ENCODE measurements at regions not wholly inside any gene's neighbourhood (a gene's known extent, or its start where the extent isn't known, plus 50 kb on each side); places are given as distances from the start of the nearest gene placed in this dataset.
"Not testable (repeated sequence)": the region's sequence is repeated elsewhere in the genome, so short reads cannot be mapped to it uniquely, and the experiment has no call there.

DNA sequence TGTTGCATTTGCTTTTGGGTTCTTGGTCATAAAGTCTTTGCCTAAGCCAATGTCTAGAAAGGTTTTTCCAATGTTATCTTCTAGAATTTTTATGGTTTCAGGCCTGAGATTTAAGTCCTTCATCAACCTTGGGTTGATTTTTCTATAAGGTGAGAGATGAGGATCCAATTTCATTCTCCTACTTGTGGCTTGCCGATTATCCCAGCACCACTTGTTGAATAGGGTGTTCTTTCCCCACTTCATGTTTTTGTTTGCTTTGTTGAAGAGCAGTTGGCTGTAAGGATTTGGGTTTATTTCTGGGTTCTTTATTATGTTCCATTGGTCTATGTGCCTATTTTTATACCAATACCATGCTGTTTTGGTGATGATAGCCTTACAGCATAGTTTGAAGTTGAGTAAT lies 615.2 kb downstream of the PTPRC start:
- not testable (repeated sequence) for H3K27me3 ChIP-seq (ENCODE audit: control insufficient read depth in 3 of 3, insufficient read depth in 3 of 3, low read depth in 1 of 3, low read length in 3 of 3); H2BK120ac ChIP-seq (ENCODE audit: low read depth, low read length); H3K14ac ChIP-seq (ENCODE audit: low read length); H3K36me3 ChIP-seq (replicated peaks in 1 of 2; ENCODE audit: control insufficient read depth in 2 of 2, insufficient read depth in 2 of 2, low read length in 2 of 2); H3K23ac ChIP-seq (ENCODE audit: low read depth, low read length, poor library complexity); H3K9me3 ChIP-seq (replicated peaks in 1 of 2; ENCODE audit: control insufficient read depth in 2 of 2, insufficient read depth in 1 of 2, low read depth in 1 of 2, low read length in 2 of 2); H3K4me1 ChIP-seq (ENCODE audit: control insufficient read depth in 2 of 2, insufficient read depth in 1 of 2, low read depth in 1 of 2, low read length in 2 of 2); H3K4me3 ChIP-seq (ENCODE audit: low read length in 2 of 2); H2BK15ac ChIP-seq (ENCODE audit: low read length); H2AK5ac ChIP-seq (ENCODE audit: low read depth, low read length); H3K4ac ChIP-seq (ENCODE audit: low read length); H3K18ac ChIP-seq (ENCODE audit: low read length); H3K27ac ChIP-seq (replicated peaks; ENCODE audit: low read length); H3K4me2 ChIP-seq (ENCODE audit: insufficient read depth, low read length, poor library complexity, severe bottlenecking); H2AFZ ChIP-seq (ENCODE audit: low read length); H3K9ac ChIP-seq (ENCODE audit: low read depth, low read length, poor library complexity); H3K79me1 ChIP-seq (ENCODE audit: low read depth, low read length); H2BK5ac ChIP-seq (ENCODE audit: low read length); H2BK12ac ChIP-seq (ENCODE audit: low read length); DNase-seq (ENCODE audit: low spot score); H4K8ac ChIP-seq (ENCODE audit: low read depth, low read length); H4K91ac ChIP-seq (ENCODE audit: low read depth, low read length, poor library complexity)
- no CpG with 5 or more reads among the region's 1 CpG for WGBS, 2 donors (ENCODE audit: extremely low coverage in 2 of 2, insufficient read length in 2 of 2, insufficient replicate concordance in 1 of 2)

DNA sequence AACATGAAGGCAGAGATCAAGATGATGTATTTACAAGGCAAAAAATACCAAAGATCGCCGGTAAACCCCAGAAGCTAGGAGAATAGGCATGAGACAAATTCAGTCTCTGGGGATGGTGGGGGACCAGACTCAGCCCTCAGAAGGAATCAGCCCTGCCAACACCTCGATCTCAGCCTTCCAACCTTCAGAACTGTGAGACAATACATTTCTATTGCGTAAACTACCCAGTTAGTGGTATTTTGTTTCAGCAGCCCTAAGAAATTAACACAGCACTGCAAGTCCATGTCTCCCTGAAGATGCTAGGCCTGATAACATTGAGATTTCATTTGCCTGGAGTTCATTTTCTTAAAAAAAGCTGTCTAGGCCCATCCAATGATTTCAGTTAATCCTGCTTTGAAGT lies 622.5 kb downstream of the PTPRC start:
- Histone ChIP-seq H3K36me3 (replicated peaks in 1 of 2; ENCODE audit: control insufficient read depth in 2 of 2, insufficient read depth in 2 of 2, low read length in 2 of 2) (no peaks in the 10 kb centered on the region), H3K14ac (ENCODE audit: low read length) (no peak overlapping the region), H3K27ac (replicated peaks; ENCODE audit: low read length) (no peak overlapping the region), H3K4ac (ENCODE audit: low read length) (no peak overlapping the region), H3K4me3 (ENCODE audit: low read length in 2 of 2) (no peak overlapping the region), H2AFZ (ENCODE audit: low read length) (no peak overlapping the region), H2BK5ac (ENCODE audit: low read length) (no peak overlapping the region), H2BK15ac (ENCODE audit: low read length) (no peak overlapping the region), H3K4me2 (ENCODE audit: insufficient read depth, low read length, poor library complexity, severe bottlenecking) (no peak overlapping the region), H2AK5ac (ENCODE audit: low read depth, low read length) (no peak overlapping the region), H3K23ac (ENCODE audit: low read depth, low read length, poor library complexity) (no peak overlapping the region), H3K9ac (ENCODE audit: low read depth, low read length, poor library complexity) (no peak overlapping the region), H3K9me3 (replicated peaks in 1 of 2; ENCODE audit: control insufficient read depth in 2 of 2, insufficient read depth in 1 of 2, low read depth in 1 of 2, low read length in 2 of 2) (no peaks in the 10 kb centered on the region), H3K18ac (ENCODE audit: low read length) (no peak overlapping the region), H4K91ac (ENCODE audit: low read depth, low read length, poor library complexity) (no peak overlapping the region), H2BK120ac (ENCODE audit: low read depth, low read length) (no peak overlapping the region), H3K79me1 (ENCODE audit: low read depth, low read length) (no peaks in the 10 kb centered on the region), H3K4me1 (ENCODE audit: control insufficient read depth in 2 of 2, insufficient read depth in 1 of 2, low read depth in 1 of 2, low read length in 2 of 2) (no peaks in the 10 kb centered on the region), H3K27me3 (ENCODE audit: control insufficient read depth in 3 of 3, insufficient read depth in 3 of 3, low read depth in 1 of 3, low read length in 3 of 3) (no peaks in the 10 kb centered on the region), H4K8ac (ENCODE audit: low read depth, low read length) (no peak overlapping the region), H2BK12ac (ENCODE audit: low read length) (no peak overlapping the region)
- no CpG with 5 or more reads among the region's 4 CpGs for WGBS, 2 donors (ENCODE audit: extremely low coverage in 2 of 2, insufficient read length in 2 of 2, insufficient replicate concordance in 1 of 2)
- DNase-seq (ENCODE audit: low spot score), result no peak

DNA sequence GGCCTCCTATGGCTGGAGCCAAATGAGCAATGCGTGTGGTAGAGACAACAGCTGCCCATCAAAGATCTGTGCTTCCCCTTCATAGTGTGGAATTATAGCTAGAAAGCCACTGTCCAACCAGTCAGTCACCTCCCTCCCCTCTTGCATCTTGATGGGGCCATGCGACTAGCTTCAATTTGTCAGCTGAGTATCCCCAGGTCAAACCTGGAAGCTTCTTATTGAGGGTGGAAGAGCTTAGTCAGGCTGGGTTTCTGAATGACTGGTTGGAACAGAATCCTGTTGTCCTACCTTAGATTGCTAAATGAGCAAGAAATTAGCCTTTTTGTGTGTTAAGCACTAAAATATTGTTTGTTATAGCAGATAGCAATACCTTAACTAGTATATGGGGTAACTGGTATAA lies 625.4 kb downstream of the PTPRC start:
- Histone ChIP-seq H3K27ac (replicated peaks; ENCODE audit: low read length) (no peak overlapping the region), H3K18ac (ENCODE audit: low read length) (peak overlapping the region; percentile 52)
- no CpG with 5 or more reads among the region's 2 CpGs for WGBS, 2 donors (ENCODE audit: extremely low coverage in 2 of 2, insufficient read length in 2 of 2, insufficient replicate concordance in 1 of 2)

DNA sequence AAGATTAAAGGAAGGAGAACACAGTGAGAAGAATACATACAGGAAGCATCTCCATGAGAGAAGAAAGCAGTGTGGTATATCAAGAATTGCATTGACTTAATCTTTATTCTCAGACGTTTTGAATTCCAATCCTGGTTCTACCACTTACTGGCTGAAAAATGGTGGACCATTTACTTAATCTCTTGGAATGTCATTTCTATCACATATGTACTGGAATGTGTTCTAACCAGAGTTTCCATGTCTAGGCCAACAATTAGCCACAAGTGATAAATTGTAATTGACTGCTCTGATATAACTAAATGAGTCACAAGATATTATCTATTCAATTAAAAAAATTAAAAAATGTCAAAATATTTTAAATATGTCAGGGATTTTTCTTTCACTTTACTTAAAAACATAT lies 626.1 kb downstream of the PTPRC start:
- Histone ChIP-seq H3K4me3 (ENCODE audit: low read length in 2 of 2) (no peak overlapping the region), H2AFZ (ENCODE audit: low read length) (no peak overlapping the region), H3K9ac (ENCODE audit: low read depth, low read length, poor library complexity) (no peak overlapping the region), H3K36me3 (replicated peaks in 1 of 2; ENCODE audit: control insufficient read depth in 2 of 2, insufficient read depth in 2 of 2, low read length in 2 of 2) (no peaks in the 10 kb centered on the region), H3K79me1 (ENCODE audit: low read depth, low read length) (no peaks in the 10 kb centered on the region), H3K9me3 (replicated peaks in 1 of 2; ENCODE audit: control insufficient read depth in 2 of 2, insufficient read depth in 1 of 2, low read depth in 1 of 2, low read length in 2 of 2) (no peaks in the 10 kb centered on the region), H4K91ac (ENCODE audit: low read depth, low read length, poor library complexity) (no peak overlapping the region), H2BK15ac (ENCODE audit: low read length) (no peak overlapping the region), H3K23ac (ENCODE audit: low read depth, low read length, poor library complexity) (no peak overlapping the region), H2AK5ac (ENCODE audit: low read depth, low read length) (no peak overlapping the region), H3K27me3 (ENCODE audit: control insufficient read depth in 3 of 3, insufficient read depth in 3 of 3, low read depth in 1 of 3, low read length in 3 of 3) (no peaks in the 10 kb centered on the region), H3K18ac (ENCODE audit: low read length) (no peak overlapping the region), H2BK5ac (ENCODE audit: low read length) (no peak overlapping the region), H4K8ac (ENCODE audit: low read depth, low read length) (no peak overlapping the region), H2BK12ac (ENCODE audit: low read length) (no peak overlapping the region), H3K27ac (replicated peaks; ENCODE audit: low read length) (no peak overlapping the region), H2BK120ac (ENCODE audit: low read depth, low read length) (no peak overlapping the region), H3K4me2 (ENCODE audit: insufficient read depth, low read length, poor library complexity, severe bottlenecking) (no peak overlapping the region), H3K4ac (ENCODE audit: low read length) (no peak overlapping the region), H3K4me1 (ENCODE audit: control insufficient read depth in 2 of 2, insufficient read depth in 1 of 2, low read depth in 1 of 2, low read length in 2 of 2) (no peaks in the 10 kb centered on the region), H3K14ac (ENCODE audit: low read length) (no peak overlapping the region)
- no CpG with 5 or more reads among the region's 1 CpG for WGBS, 2 donors (ENCODE audit: extremely low coverage in 2 of 2, insufficient read length in 2 of 2, insufficient replicate concordance in 1 of 2)
- no peak for DNase-seq (ENCODE audit: low spot score)

More for the DNA sequence above, 625.4 kb downstream of the PTPRC start:
- Histone ChIP-seq H3K4me3 (ENCODE audit: low read length in 2 of 2) (no peak overlapping the region), H3K14ac (ENCODE audit: low read length) (no peak overlapping the region), H2AK5ac (ENCODE audit: low read depth, low read length) (no peak overlapping the region), H2BK12ac (ENCODE audit: low read length) (no peak overlapping the region), H3K4me1 (ENCODE audit: control insufficient read depth in 2 of 2, insufficient read depth in 1 of 2, low read depth in 1 of 2, low read length in 2 of 2) (no peaks in the 10 kb centered on the region), H3K79me1 (ENCODE audit: low read depth, low read length) (no peaks in the 10 kb centered on the region), H3K4me2 (ENCODE audit: insufficient read depth, low read length, poor library complexity, severe bottlenecking) (no peak overlapping the region), H2BK120ac (ENCODE audit: low read depth, low read length) (no peak overlapping the region), H3K36me3 (replicated peaks in 1 of 2; ENCODE audit: control insufficient read depth in 2 of 2, insufficient read depth in 2 of 2, low read length in 2 of 2) (no peaks in the 10 kb centered on the region), H3K9ac (ENCODE audit: low read depth, low read length, poor library complexity) (no peak overlapping the region), H3K4ac (ENCODE audit: low read length) (no peak overlapping the region), H3K27me3 (ENCODE audit: control insufficient read depth in 3 of 3, insufficient read depth in 3 of 3, low read depth in 1 of 3, low read length in 3 of 3) (no peaks in the 10 kb centered on the region), H2BK15ac (ENCODE audit: low read length) (no peak overlapping the region), H4K8ac (ENCODE audit: low read depth, low read length) (no peak overlapping the region), H2BK5ac (ENCODE audit: low read length) (no peak overlapping the region), H3K9me3 (replicated peaks in 1 of 2; ENCODE audit: control insufficient read depth in 2 of 2, insufficient read depth in 1 of 2, low read depth in 1 of 2, low read length in 2 of 2) (no peaks in the 10 kb centered on the region), H2AFZ (ENCODE audit: low read length) (no peak overlapping the region), H3K23ac (ENCODE audit: low read depth, low read length, poor library complexity) (no peak overlapping the region), H4K91ac (ENCODE audit: low read depth, low read length, poor library complexity) (no peak overlapping the region)
- no peak for DNase-seq (ENCODE audit: low spot score)
